NCI-H128 (cell line): ENCODE measurements at regions not wholly inside any gene's neighbourhood (a gene's known extent, or its start where the extent isn't known, plus 50 kb on each side); places are given as distances from the start of the nearest gene placed in this dataset.

Source experiments
- DNase-seq: peaks from one replicate; lab custom pipeline; 2025; ENCODE audit not compliant: unreplicated experiment; lab: John Stamatoyannopoulos, UW

DNA sequence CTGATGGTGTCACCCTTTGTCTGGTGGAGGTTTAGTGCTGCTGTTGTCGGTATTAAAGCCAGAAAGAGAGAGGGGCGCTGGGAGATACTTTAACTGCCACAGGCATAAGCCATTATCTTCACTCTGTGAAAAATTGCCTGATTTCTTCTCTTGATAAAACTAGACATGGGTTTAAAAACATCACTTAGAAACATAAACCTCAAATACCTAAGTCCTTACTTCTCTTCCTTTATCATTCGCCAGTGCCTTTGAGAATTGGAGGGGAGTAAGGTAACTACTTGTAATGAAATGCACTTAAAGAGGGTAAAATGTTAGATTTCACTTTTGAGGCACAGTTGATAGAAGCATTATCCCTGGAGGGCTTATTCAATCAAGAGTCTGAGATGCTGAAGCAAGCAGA lies 434.5 kb downstream of the OLFM4 start:
- no peak for DNase-seq

DNA sequence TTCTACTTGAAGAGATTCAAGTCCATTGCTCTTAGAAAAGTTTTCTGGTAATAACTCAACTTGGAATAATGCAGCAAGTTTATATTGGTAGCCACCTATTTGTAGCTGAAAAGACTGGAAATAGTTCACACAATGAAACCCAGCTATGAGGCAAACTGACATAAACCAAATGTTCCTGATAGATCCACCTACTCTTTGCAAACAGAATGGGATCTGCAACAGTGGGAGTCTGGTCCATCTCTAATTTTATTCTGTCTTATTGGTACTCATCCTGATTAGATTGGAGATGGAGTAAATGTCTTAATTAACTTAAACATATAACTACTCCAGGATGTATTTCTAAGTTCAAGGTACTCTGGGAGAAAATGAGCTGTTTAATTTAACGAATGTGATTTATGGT lies 438.0 kb downstream of the OLFM4 start:
- no peak for DNase-seq

DNA sequence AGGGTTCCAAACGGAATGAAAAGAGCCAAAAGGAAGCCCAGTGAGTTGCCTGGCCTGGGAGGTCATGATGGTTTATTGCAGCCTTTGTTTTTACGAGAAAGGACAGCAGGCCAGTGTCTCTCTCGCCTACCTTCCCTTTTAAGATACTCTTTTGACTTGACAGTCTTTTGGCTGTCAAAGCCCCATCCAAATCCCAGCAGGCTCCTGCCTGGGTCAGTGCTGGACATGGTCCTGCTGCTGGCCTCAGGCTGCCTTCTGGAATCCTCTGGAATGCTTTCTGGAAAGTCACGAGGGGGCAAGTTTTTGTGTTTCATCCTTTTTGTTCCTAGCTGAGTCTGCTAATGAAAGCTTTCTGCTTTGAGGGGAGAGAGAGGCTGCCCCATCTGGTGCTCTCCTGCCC lies 444.8 kb downstream of the OLFM4 start:
- DNase-seq = no peak

DNA sequence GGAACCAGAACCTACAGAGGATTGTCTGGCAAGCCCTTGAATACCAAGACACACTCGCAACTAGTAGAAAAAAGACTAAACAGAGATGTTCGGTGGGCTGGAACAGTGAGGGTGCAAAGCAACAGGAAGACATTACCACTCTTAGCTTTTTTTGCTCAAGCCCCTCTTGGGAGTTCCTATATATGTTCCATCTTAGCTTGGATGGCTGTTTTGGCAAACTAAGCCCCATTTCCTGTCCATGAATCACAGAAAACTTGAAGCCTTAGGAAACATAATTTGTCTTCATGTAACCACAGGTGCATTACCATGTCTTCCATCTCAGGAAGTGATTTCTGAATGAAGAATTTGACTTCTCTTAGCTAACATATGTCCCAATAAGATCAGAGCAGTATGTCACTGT lies 446.3 kb downstream of the OLFM4 start:
- no peak for DNase-seq

DNA sequence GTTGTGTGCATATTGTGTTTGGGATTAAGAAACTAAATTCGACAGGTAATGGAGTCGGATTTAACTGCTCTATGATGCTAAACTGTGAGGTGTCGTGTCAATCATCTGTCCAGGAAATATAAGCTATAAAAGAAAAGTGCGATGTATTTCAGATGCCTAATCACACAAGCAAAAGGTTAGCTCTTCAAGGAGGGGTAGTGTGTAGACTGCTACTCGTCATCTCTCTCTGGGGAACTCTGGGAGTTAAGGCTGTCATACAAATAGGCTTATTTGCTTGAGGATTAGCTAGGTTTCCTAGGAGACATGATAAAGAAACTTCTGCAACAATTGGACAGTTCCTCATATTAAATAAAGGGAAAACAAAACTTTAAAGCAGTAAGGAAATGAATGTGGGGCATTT lies 462.1 kb downstream of the OLFM4 start:
- DNase-seq = no peak

DNA sequence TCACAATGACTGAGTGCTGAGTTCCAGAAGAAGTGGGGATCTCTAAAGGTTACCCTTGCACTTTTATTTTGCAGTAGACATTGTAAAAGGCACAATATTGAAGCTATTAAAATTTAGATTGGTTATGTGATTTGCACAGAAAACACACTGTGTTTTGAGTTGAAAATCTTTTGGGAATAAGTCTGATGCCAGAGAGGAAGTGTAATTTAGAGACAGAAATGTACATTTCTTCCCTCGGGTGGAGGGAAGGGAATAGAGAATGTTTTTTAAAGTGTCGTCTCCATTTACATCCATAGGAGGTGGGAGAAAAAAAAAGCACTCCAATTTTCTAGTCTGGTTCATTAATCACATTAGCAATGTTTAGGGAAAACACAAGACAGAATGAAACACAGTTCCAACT lies 465.8 kb downstream of the OLFM4 start:
- DNase-seq = no peak

DNA sequence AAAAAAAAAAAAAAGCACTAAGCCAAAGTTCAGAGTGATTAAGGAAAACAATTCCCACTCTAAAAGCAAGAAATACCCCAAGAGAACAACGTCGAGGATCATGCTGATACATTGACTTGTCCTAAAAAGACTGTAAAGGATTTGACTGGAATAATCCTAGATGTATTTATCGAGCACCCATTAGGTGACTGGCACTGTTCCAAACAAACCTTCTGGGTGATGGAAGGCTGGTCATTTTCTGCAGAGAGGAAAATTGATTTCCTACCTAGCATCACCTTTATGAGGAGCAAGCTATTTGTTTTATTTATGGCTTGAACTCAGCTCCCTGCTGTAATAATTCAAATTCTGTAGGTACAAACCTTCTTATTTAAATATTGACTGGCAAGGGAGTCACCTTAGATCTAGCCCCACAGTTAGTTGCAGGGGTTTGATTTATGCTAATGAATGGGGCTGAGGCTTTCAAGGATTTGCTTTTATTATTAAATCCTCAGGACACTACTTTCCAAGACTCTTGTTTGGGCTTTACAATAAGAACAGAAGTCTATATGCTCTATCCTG lies 471.0 kb downstream of the OLFM4 start:
- no peak for DNase-seq

DNA sequence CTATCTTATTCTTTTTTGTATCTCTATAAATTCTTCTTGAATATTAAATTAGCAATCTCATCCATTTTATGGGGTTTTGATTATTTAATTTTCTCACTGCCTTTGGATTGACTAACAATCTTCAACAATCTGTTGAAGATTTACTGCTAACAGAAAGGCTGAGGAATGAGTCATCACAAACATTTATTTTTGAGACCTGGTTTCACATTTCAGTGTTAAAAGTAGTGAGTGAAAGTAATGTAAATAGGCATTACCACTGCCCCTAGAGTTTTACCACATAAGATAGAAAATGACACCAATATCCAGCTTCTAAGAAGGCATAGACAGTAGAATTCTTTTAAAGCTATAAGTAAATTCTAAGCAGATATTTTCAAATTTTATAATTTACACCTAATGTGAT lies 472.8 kb downstream of the OLFM4 start:
- no peak for DNase-seq

DNA sequence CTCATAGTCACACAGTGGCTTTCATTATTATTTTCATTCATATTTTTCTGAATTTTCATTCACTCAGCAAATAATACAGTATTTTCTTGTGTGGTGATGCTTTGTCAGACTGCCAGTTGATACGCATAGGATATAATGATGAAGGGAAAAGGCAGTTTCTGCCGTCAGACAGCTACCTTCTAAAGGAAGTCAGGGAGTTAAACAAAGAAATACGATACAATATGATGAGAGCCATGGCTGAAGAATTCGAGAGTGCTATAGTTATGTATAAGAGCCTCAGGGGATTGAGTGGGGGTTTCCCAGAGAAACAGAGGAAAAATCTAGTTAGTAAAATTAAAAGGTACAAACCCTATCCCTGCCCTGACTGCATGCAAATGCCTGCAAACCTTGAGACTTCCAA lies 479.1 kb downstream of the OLFM4 start:
- DNase-seq = no peak

DNA sequence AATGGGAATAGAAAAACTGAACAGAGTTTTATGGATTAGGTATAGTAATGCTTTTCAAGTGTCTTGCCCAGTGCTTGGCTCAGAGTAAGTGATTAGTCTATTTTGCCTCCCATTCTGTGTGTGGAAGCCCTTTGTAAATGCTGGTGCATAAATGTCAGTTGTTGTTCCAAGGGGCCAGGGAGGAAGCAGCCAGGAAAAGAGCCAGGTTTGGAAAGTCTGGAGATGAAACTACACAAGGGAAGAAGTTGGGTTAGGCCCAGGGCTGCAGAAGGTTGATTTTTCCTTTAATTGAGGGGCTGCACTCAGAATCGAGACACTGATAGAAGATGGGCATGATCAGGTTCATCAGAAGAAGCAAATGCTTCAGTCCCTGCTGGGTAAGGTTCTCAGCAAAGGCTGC lies 484.0 kb downstream of the OLFM4 start:
- no peak for DNase-seq

DNA sequence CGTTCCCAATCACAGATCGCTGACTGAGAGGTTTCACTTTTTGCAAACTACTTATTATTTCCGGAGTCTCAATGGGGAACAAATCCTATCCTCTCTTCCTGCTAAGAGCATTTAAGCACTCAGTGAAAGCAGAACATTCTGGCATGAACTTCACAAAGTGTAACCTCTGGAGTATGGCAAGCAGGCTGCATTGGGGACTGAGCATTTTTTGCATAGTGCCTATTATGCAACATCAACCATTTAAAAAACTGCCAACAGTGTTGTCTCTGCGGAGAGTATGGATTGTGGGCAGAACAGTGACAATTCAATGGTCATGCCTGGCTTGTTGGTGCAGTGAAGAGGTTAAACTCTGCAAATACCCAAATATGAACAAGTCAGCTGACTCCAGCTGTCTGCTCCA lies 484.6 kb downstream of the OLFM4 start:
- no peak for DNase-seq

DNA sequence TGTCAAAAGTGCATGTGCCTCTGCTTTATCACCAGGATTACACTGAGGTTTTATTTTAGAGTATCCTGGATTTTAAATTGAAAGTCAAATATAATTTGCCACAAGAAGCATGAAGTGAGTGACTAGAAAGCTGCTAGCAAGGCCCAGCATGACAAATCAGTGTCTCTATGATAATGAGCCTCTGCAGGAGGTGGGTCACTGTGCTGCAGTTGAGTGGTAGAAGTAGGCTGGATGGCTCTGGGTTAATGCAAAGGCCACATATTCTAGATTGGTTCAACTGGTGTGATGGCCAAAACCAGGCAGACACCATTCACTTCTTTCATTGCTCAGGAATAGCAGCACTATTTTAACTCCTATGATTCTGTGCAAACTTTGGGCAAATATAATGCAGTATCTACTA lies 491.5 kb downstream of the OLFM4 start:
- DNase-seq = no peak

DNA sequence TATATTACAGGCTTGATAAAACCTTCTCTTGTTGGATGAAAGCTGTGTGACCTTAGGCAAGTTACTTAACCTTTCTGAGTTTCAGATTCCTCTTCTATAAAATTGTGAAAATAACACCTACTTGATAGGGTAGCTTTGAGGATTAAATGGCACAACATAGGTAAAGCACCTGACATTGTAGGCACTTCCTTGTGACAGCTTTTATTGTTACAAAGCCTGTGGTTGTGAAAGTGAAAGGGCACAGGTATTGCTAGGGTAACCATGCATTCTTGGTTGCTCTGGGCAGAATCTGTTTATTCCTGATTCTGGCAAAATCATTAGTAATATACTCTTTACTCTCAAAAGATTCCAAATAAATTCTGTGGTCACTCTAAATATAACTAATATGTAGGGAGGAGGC lies 493.4 kb downstream of the OLFM4 start:
- DNase-seq = no peak

DNA sequence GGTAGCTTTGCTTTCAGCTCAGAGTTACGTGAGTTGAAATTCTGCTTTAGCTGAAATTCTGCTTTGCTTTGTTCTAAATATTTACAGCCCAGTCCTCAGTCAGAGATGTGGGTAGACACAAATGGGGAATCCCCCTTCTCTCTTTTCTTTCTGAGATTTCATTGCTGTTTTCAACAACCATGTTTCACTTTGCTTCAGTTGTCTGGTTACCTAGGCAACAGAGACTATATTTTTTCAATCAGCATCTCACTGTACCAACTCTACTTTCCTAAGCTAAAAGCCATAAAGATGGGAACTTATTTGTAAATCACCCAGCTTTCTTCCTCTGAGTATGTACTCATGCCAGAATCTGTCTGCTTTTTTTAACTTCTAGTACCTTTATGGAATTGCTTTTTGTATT lies 509.0 kb downstream of the OLFM4 start:
- DNase-seq = no peak

DNA sequence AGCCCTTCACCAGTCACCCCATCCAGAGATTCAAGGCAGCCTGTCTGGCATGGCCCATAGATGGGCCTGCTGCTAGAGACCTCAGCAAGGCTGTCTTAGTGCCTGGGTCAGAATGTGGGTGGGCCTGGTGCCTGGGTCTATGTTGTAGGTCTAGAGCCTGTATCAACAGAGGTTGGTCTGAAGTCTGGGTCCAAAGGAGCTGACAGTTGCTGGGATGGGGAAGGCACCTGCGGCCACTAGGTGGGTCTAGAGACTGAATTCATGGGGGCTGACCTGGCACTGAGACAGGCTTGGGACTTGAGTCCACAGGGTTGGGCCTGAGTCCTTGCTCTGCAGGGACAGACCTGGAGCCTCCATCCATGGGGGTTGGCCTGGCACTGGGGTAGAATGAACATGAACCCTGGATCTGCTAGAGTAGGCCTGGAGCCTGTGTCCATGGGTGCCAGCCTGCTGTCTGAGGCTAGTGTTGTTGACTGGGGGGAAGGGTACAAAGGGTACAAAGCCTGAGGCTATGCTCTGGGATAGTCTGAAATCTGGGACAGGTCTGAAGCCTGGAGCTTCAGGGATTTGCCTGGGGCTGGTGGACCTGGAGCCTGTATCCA lies 516.8 kb downstream of the OLFM4 start:
- DNase-seq = no peak

DNA sequence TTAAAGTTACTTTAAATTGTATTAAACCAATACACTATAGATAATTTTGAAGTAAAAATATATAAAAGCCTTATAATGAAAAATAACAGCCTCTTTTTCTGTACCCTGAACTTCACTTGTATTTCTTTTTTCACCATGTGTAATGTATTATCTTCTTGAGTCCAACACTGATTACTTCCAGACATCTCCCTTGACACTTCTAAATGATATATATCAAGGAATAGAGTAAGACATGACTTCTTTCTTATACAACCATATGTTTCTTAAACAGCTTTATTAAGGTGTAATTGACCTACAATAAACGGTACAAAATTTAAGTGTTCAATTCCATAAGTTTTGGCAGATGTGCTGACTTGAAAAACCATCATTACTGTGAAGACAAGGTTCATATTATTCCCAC lies 531.9 kb downstream of the OLFM4 start:
- DNase-seq = no peak

DNA sequence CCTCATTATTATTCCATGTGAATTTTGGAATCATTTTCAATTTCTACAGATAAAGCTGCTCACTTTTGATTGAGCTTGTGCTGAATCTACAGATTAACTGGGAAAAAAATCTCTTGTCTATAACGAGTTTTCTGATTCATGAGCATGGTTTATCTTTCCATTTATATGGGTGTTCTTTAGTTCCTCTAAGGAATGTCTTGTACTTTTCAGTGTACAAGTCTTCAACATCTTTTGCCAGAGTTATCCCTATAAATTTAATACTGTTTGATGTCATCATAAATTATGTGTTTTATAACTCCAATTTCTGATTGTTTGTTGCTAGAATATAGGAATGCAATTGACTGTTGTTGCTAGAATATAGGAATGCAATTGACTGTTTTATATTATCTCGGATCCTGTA lies 533.8 kb downstream of the OLFM4 start:
- DNase-seq = no peak

DNA sequence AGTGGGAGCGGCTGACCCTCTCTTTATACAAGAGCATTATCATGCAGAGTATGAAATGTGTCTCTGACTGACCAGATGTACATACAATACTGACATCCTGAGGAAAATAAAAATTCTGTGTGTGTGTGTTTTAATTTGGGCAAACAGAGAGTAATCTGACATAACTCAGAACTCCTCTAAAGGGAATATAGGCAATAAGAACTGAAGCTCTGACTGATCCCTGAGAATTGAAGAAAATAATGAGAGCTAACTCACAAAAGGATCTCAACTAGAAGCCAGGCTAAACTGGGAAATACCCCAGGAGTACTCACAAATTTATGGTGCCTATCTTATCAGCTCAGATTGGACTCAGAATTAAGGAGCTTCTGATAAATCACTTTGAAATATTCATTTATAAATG lies 539.9 kb downstream of the OLFM4 start:
- no peak for DNase-seq

DNA sequence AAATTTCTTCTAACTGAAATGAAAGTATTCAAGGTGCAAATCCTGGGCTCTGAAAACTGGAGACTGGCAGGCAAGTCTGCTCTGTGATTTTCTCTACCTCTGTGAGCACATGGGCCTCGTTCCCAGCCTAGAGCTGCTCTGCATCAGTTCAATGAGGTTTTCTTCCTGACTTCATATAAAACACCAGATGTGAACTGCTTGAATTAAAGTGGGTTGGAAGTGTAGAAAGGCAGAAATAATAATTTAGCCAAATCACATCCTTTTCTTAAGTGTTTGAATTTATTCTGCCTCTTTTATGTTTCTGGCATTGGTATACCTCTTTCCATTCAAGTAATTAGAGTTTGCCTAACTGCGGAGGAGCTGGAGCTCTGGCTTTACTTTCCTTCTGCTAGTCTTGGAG lies 540.8 kb downstream of the OLFM4 start:
- DNase-seq = no peak

DNA sequence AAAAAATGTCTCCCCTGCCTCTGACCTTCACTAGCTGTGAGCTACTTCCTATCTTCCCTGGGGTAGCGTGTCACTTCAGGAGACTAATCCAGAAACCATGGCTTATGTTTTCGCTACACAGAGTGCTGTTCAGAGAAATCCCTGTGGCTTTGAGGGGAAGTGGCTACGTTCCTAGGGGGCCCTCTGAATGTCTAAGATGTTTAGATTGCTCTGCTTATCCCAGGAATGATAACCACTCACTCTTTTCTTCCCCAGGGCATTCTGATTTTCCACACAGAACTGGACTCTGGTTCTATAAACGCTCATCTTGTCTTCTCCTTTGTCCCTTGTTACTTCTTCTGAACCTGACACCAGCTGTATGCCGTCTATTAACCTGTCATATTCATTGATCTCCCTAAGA lies 572.5 kb downstream of the OLFM4 start:
- DNase-seq = no peak

DNA sequence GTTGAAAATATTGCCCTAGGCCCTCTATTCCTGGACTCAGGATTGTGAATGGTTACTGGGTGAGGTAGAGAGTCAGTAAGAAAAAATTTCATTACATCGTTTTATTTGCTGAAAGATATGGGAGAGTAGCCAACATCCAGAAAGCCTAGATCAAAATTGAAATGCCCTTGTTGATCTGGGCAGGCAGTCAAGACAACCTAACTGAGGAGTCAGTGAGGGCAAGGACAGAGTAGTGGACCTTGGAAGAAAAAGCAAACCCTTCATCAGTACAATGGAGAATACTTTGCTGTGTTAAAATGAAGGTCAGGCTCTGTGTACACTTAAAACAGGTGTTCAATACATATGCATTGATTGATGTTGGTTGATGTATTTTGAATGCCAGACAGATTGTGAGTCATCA lies 576.7 kb downstream of the OLFM4 start:
- DNase-seq = no peak

DNA sequence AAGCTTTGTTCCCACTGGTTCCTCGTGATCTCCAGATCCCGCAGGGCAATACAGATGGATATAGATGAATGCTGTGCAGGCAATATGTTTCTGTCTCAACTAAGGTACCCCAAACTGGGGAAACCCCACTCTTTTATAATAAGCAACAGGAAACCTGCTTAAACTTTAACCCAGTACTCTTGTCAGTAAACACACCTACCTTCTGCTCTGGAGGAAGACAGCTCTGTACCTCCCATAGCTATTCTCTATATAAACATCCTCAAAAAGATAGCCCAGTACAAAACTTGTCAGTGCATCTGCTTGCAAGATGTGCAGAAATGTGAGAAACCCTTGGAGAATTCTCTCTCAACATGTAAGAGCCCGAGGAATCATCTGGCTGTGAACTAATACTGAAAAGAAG lies 583.6 kb downstream of the OLFM4 start:
- no peak for DNase-seq

DNA sequence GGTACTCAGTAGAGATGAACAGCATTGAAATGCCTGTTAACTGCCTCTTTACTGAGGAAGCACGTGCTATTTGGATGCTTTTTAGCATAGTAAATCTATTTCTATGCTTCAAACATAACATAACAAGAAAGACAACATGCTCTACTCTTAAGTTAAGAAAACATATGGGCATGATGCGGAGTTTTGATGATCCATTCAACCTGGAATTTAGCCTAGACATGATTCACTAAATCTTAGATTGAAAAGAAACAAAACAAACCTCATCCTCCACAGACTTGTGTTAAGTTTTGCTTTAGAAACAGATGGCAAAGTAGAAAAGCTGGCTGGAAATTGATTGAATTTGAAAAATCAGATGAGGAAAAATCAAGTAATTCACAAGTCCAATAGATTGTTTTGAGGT lies 593.8 kb downstream of the OLFM4 start:
- DNase-seq = no peak

DNA sequence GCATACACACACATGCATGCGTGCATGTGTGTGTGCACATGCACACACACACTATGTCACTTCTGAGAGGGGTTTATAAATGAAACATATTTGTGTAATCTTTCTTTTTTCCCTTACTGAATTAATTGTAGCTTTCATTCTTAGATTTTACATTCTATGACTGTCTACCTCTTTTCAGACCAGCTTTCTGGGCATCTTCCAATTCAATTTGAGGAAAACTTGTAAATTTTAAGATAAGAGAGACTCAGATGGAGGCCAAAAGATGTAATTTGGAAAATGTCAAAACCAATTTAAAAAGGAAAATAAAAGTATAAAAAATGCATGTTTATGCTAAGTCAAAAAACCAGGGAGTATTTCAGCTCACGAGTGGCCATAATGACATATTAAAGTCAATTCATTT lies 594.5 kb downstream of the OLFM4 start:
- DNase-seq = no peak
